NCI-H345 treated with DMSO at 0.1 percent for 48 hours (cell line): ENCODE measurements at regions not wholly inside any gene's neighbourhood (a gene's known extent, or its start where the extent isn't known, plus 50 kb on each side); places are given as distances from the start of the nearest gene placed in this dataset.
"Not testable (repeated sequence)": the region's sequence is repeated elsewhere in the genome, so short reads cannot be mapped to it uniquely, and the experiment has no call there.

Experiments used
- DNase-seq: peaks from one replicate; lab custom pipeline; 2025; ENCODE audit not compliant: unreplicated experiment; lab: John Stamatoyannopoulos, UW

DNA sequence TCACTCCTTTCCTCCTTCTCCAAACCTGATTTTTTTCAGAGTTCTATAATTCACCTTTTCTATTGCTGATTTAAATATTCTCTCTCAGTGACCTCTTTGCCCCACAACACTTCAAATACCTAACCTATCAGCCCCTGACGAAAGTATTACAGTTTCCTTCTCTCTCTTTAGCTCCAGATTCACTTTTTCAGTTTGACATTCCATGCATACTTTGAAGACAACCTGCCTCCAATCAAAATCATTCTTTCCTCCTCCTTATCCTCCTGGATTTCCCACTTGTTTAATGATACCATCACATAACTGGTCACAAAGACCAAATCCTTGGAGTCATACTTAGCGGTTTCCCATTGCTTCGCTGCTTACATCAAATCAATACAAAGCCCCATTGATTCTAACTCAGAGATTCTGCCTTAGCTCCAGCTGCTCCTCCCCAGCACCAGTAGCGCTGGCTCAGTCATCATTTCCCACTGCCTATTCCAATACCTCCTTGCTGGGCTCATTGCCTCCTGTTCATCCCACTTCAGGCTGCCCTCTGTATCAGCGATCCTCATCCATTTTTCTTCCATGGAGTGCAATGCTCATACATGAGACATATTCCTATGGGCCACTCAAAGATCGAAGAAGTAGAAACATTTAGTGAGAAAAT, 240.1 kb downstream of the ZNF92 start:
- DNase-seq: not testable (repeated sequence)

GRCh38 chr7:65616111-65616510, 242.5 kb downstream of the ZNF92 start:
- DNase-seq: not testable (repeated sequence)

- DNase-seq: not testable (repeated sequence)
Measured at GRCh38 chr7:65620216-65620615, 246.6 kb downstream of the ZNF92 start.

- DNase-seq: not testable (repeated sequence)
Measured at GRCh38 chr7:65621580-65622201, 248.0 kb downstream of the ZNF92 start.

- DNase-seq: not testable (repeated sequence)
Measured at GRCh38 chr7:65631236-65631635, 241.6 kb upstream of the VKORC1L1 start.

GRCh38 chr7:65633587-65634404, 239.1 kb upstream of the VKORC1L1 start:
- DNase-seq: not testable (repeated sequence)

DNA sequence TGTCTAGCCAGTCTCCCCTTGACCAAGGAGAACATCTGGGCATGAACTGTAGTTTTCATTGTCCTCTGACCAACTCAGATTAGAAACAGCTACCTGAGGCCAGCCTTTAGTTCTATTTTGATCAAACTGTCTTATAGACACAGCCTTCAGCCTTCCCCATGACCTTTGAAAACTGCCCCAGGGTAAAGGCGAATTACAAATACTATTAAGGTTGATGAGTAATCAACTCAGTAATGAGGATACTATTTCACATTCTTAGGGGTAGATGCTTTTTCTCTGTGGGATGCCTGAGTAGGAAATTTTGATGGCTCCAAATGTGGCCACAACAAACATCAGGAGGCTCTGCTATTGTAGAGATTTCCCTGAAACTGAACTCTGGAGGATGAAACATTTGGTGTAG, 234.0 kb upstream of the VKORC1L1 start:
- not testable (repeated sequence) for DNase-seq

DNA sequence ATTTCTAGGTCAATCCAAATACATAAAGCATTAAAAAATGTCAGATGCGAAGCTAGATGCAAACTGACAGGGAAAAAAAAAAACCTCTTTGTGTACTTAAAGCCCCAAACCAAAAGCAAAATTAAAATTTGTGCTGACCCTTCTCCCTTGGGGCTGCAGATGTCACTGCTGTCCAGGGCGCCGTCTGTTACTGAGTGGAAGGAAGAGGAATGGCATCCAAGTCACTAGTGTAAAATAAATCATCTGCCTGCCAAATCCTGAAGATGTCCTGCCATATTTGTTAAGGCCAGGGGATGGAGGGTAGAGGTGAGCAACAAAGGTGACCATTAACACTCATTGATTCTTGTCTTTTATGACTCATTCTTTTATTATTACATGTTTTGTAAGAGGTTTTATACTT, 233.2 kb upstream of the VKORC1L1 start:
- DNase-seq: not testable (repeated sequence)

DNA sequence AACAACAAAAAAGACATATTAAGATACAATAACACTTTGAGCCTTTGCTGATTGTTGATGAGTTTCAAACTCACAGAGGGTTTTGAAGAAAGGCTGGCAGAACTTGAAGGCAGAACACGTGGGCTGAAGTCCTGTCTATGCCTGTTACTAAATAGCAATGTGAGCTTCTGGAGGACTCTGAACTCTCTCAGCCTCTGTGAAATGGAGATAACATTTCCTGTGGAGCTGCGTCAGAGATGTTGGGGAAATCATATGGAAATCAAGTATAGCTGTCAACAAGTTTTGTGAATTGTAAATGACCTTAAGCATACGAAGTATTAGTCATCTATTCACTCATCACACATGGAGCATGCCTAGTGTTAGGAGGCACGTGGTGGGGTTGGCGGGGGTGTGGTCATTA, 229.4 kb upstream of the VKORC1L1 start:
- DNase-seq: not testable (repeated sequence)

- DNase-seq: not testable (repeated sequence)
Measured at GRCh38 chr7:65647153-65647964, 225.5 kb upstream of the VKORC1L1 start.

DNA sequence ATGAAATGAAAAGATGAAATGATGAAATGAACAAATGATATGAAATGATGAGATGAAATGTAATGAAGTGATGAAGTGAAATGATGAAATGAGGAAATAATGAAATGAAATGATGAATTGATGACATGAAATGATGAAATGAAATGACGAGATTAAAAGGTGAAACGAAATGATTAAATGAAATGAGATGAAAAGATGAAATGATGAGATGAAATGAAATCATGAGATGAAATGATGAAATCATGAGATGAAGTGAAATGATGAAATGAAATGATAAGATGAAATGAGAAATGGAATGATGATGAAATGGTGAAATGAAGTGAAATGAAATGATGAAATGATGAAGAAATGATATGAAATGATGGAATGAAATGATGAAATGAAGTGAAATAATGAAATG, 221.7 kb upstream of the VKORC1L1 start:
- DNase-seq: not testable (repeated sequence)

DNA sequence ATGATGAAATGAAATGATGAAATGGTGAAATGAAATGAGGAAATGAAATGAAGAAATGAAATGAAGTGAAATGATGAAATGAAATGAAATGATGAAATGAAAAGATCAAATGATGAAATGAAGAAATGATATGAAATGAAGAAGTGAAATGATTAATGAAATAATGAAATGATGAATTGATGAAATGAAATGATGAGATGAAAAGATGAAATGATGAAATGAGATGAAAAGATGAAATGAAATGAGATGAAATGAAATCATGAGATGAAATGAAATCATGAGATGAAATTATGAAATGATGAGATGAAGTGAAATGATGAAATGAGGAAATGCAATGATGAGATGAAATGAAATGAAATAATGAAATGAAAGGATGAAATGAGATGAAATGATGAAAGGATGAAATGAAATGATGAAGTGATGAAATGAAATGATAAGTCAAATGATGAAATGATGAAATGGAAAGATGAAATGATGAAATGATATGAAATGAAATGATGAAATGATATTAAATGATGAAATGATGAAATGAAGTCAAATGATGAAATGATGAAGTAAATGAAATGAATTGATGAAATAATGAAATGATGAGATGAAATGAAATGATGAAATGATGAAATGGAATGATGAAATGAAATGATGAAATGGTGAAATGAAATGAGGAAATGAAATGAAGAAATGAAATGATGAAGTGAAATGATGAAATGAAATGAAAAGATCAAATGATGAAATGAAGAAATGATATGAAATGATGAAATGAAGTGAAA, 220.9 kb upstream of the VKORC1L1 start:
- not testable (repeated sequence) for DNase-seq

DNA sequence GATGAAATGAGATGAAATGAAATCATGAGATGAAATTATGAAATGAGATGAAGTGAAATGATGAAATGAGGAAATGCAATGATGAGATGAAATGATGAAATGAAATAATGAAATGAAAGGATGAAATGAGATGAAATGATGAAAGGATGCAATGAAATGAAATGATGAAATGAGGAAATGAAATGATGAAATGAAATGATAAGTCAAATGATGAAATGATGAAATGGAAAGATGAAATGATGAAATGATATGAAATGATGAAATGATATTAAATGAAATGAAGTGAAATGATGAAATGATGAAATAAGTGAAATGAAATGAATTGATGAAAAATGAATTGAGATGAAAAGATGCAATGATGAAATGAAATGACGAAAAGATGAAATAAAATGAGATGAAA, 220.2 kb upstream of the VKORC1L1 start:
- DNase-seq: not testable (repeated sequence)

- DNase-seq: not testable (repeated sequence)
Measured at GRCh38 chr7:65656494-65657188, 216.2 kb upstream of the VKORC1L1 start.

GRCh38 chr7:65683362-65683761, 189.5 kb upstream of the VKORC1L1 start:
- DNase-seq: not testable (repeated sequence)

DNA sequence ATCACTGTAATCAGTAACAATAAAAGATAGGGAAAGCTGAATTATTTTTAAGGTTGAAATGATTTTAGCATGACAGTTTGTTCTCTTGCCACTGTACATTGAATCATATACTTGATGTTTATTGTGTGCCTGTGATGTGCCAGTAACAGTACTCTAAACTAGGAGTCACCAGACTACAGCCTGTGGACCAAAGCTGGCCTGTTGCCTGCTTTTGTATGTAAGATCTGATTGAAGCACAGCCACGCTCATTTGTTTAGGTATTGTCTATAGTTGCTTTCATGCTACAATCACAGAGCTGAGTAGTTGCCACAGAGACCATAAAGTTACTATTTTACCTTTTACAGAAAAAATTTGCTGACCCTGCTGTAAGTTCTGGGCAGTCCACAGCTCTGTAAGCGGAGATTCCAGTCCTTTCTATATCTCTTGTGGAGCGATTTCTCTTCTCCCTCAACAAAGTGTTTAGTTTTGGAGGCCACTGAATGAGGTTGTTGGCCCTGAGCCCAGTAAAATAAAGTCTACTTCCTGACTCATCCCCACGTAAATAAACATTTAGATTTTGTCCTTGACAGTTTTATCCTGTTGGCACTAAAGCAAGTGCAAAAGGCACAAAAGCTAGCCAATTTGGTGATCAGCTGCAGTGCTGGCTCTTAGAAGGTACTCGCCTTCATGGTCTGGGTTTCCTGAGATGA, 173.7 kb upstream of the VKORC1L1 start:
- not testable (repeated sequence) for DNase-seq

DNA sequence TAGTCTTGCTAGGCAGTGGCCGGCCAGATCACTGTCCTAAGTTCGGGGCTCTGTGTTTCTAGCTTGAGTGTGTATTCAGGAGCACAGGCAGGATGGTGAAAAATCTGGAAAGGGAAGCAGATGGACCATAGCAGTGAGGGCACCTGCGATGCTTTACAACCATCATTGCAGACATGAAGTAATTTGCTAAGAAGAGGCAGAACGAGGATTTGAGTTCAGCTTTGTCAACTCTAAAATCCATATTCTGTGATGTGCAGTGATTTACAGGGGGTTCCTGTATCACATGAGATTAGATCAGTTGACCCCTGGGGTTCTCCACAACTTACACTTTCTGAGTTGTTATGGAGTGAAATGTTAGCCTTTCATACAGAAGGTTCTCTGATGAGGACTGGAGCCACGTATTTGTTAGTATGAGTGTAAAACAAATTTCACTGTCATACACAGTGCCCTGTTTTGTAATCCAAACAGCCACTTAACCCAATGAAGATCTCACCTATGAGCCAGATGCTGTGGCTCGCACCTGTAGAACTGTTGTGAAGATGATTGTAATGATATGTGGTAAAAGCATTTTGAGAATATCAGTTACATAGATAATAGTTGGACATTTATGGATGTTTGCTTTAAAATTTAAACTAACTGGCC, 173.0 kb upstream of the VKORC1L1 start:
- DNase-seq: not testable (repeated sequence)

GRCh38 chr7:65719123-65719798, 153.6 kb upstream of the VKORC1L1 start:
- DNase-seq: peak; percentile 26
